ENCODE measurements at regions not wholly inside any gene's neighbourhood (a gene's known extent, or its start where the extent isn't known, plus 50 kb on each side); places are given as distances from the start of the nearest gene placed in this dataset.

GRCh38 chr3:5055357-5056110 is 66.6 kb upstream of the ARL8B start:
- TF ChIP-seq POLR2A (IDR thresholded peaks at IDR 0.05): no peak
- TF ChIP-seq, protein P1, sequence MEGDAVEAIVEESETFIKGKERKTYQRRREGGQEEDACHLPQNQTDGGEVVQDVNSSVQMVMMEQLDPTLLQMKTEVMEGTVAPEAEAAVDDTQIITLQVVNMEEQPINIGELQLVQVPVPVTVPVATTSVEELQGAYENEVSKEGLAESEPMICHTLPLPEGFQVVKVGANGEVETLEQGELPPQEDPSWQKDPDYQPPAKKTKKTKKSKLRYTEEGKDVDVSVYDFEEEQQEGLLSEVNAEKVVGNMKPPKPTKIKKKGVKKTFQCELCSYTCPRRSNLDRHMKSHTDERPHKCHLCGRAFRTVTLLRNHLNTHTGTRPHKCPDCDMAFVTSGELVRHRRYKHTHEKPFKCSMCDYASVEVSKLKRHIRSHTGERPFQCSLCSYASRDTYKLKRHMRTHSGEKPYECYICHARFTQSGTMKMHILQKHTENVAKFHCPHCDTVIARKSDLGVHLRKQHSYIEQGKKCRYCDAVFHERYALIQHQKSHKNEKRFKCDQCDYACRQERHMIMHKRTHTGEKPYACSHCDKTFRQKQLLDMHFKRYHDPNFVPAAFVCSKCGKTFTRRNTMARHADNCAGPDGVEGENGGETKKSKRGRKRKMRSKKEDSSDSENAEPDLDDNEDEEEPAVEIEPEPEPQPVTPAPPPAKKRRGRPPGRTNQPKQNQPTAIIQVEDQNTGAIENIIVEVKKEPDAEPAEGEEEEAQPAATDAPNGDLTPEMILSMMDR (IDR thresholded peaks at IDR 0.05): no peak
- no peak for TF ChIP-seq POLR2AphosphoS5 (IDR thresholded peaks at IDR 0.05; ENCODE audit: insufficient read depth in 1 of 2, low read depth in 1 of 2)
